ENCODE measurements at regions not wholly inside any gene's neighbourhood (a gene's known extent, or its start where the extent isn't known, plus 50 kb on each side); places are given as distances from the start of the nearest gene placed in this dataset.

GRCh38 chr5:141783947-141784296 lies 94.3 kb downstream of the PCDH1 start:
- TF ChIP-seq CTCF (conservative IDR thresholded peaks at IDR 0.05; ENCODE audit: low read length) (no peak), EZH2phosphoT487 (IDR thresholded peaks at IDR 0.05; ENCODE audit: borderline replicate concordance, low read depth, low read length) (no peak)
